Stimulated activated naive CD8-positive, alpha-beta T cell treated with anti-CD3 and anti-CD28 coated beads, Interleukin-15, Interleukin-2, amounts not matched to agents 100 ng/mL and 50 ng/mL, for 24 hours (primary cell): ENCODE measurements at regions not wholly inside any gene's neighbourhood (a gene's known extent, or its start where the extent isn't known, plus 50 kb on each side); places are given as distances from the start of the nearest gene placed in this dataset.
"Not testable (repeated sequence)": the region's sequence is repeated elsewhere in the genome, so short reads cannot be mapped to it uniquely, and the experiment has no call there.

Experiments
- H3K27ac Mint-ChIP-seq: one replicate; pipeline ENCODE4 v1.8.0; 2021; ENCODE audit warnings: mild to moderate bottlenecking, mixed read lengths
- H3K27me3 Mint-ChIP-seq: one replicate; pipeline ENCODE4 v1.8.0; 2021; ENCODE audit warnings: mixed read lengths
- H3K36me3 Mint-ChIP-seq: one replicate; pipeline ENCODE4 v1.8.0; 2021; ENCODE audit warnings: low read depth, mixed read lengths
- H3K4me1 Mint-ChIP-seq: one replicate; pipeline ENCODE4 v1.8.0; 2021; ENCODE audit warnings: low read depth, mixed read lengths
- H3K4me3 Mint-ChIP-seq: one replicate; pipeline ENCODE4 v1.8.0; 2021; ENCODE audit warnings: mild to moderate bottlenecking, mixed read lengths
- H3K9me3 Mint-ChIP-seq: one replicate; pipeline ENCODE4 v1.8.0; 2021; ENCODE audit warnings: mixed read lengths

- Mint-ChIP-seq H3K36me3 (no peaks in the 10 kb centered on the region), H3K27me3 (peaks cover 18% of the 10 kb centered on the region), H3K4me3 (no peak overlapping the region)
These were observed 447.8 kb downstream of the PTPRU start for GRCh38 chr1:29684141-29684540.

GRCh38 chr1:29683472-29683871, 447.1 kb downstream of the PTPRU start:
- Mint-ChIP-seq H3K36me3 (no peaks in the 10 kb centered on the region), H3K27ac (no peak overlapping the region), H3K4me1 (peaks cover 6% of the 10 kb centered on the region), H3K27me3 (peaks cover 18% of the 10 kb centered on the region), H3K4me3 (no peak overlapping the region), H3K9me3 (no peaks in the 10 kb centered on the region)

More at GRCh38 chr1:29684141-29684540, 447.8 kb downstream of the PTPRU start:
- no peaks in the 10 kb centered on the region for H3K9me3 Mint-ChIP-seq
- H3K27ac Mint-ChIP-seq = no peak overlapping the region
- H3K4me1 Mint-ChIP-seq = peaks cover 7% of the 10 kb centered on the region

- no peak overlapping the region for H3K4me3 Mint-ChIP-seq
- H3K4me1 Mint-ChIP-seq = no peaks in the 10 kb centered on the region
- H3K36me3 Mint-ChIP-seq = no peaks in the 10 kb centered on the region
- H3K27me3 Mint-ChIP-seq = peaks cover 13% of the 10 kb centered on the region
- H3K27ac Mint-ChIP-seq = no peak overlapping the region
- H3K9me3 Mint-ChIP-seq = no peaks in the 10 kb centered on the region
These were observed 446.6 kb downstream of the PTPRU start for GRCh38 chr1:29682919-29683295.

GRCh38 chr1:29682171-29682918, 446.0 kb downstream of the PTPRU start:
- Mint-ChIP-seq H3K4me1 (no peaks in the 10 kb centered on the region), H3K4me3 (no peak overlapping the region), H3K36me3 (no peaks in the 10 kb centered on the region), H3K27ac (no peak overlapping the region), H3K9me3 (no peaks in the 10 kb centered on the region), H3K27me3 (peaks cover 8% of the 10 kb centered on the region)

GRCh38 chr1:29681416-29681815, 445.1 kb downstream of the PTPRU start:
- H3K9me3 Mint-ChIP-seq, H3K27me3 Mint-ChIP-seq, H3K27ac Mint-ChIP-seq, H3K4me3 Mint-ChIP-seq, H3K36me3 Mint-ChIP-seq, H3K4me1 Mint-ChIP-seq: not testable (repeated sequence)

GRCh38 chr1:29679828-29680558, 443.7 kb downstream of the PTPRU start:
- no peaks in the 10 kb centered on the region for H3K36me3 Mint-ChIP-seq
- no peak overlapping the region for H3K4me3 Mint-ChIP-seq
- H3K27me3 Mint-ChIP-seq = no peaks in the 10 kb centered on the region
- no peak overlapping the region for H3K27ac Mint-ChIP-seq
- no peaks in the 10 kb centered on the region for H3K9me3 Mint-ChIP-seq
- no peaks in the 10 kb centered on the region for H3K4me1 Mint-ChIP-seq

- H3K9me3 Mint-ChIP-seq = no peaks in the 10 kb centered on the region
- no peak overlapping the region for H3K27ac Mint-ChIP-seq
- no peaks in the 10 kb centered on the region for H3K36me3 Mint-ChIP-seq
- no peaks in the 10 kb centered on the region for H3K4me1 Mint-ChIP-seq
- no peaks in the 10 kb centered on the region for H3K27me3 Mint-ChIP-seq
- no peak overlapping the region for H3K4me3 Mint-ChIP-seq
These were observed 443.0 kb downstream of the PTPRU start for GRCh38 chr1:29679316-29679715.

GRCh38 chr1:29677028-29678024, 441.0 kb downstream of the PTPRU start:
- H3K36me3 Mint-ChIP-seq = no peaks in the 10 kb centered on the region
- H3K27ac Mint-ChIP-seq = no peak overlapping the region
- H3K4me1 Mint-ChIP-seq = no peaks in the 10 kb centered on the region
- no peaks in the 10 kb centered on the region for H3K9me3 Mint-ChIP-seq
- no peak overlapping the region for H3K4me3 Mint-ChIP-seq
- no peaks in the 10 kb centered on the region for H3K27me3 Mint-ChIP-seq

- H3K4me3 Mint-ChIP-seq = no peak overlapping the region
- no peak overlapping the region for H3K27ac Mint-ChIP-seq
- H3K27me3 Mint-ChIP-seq = no peaks in the 10 kb centered on the region
- H3K9me3 Mint-ChIP-seq = no peaks in the 10 kb centered on the region
- no peaks in the 10 kb centered on the region for H3K4me1 Mint-ChIP-seq
- no peaks in the 10 kb centered on the region for H3K36me3 Mint-ChIP-seq
These were observed 440.2 kb downstream of the PTPRU start for GRCh38 chr1:29676496-29676895.

GRCh38 chr1:29675481-29676263, 439.4 kb downstream of the PTPRU start:
- no peak overlapping the region for H3K4me3 Mint-ChIP-seq

GRCh38 chr1:29674627-29675326, 438.5 kb downstream of the PTPRU start:
- Mint-ChIP-seq H3K9me3 (no peaks in the 10 kb centered on the region), H3K4me3 (no peak overlapping the region), H3K36me3 (no peaks in the 10 kb centered on the region), H3K27me3 (peaks cover 4% of the 10 kb centered on the region), H3K27ac (no peak overlapping the region), H3K4me1 (no peaks in the 10 kb centered on the region)

More at GRCh38 chr1:29675481-29676263, 439.4 kb downstream of the PTPRU start:
- Mint-ChIP-seq H3K27me3 (no peaks in the 10 kb centered on the region), H3K27ac (no peak overlapping the region), H3K36me3 (no peaks in the 10 kb centered on the region), H3K4me1 (no peaks in the 10 kb centered on the region), H3K9me3 (no peaks in the 10 kb centered on the region)

GRCh38 chr1:29673669-29674626, 437.6 kb downstream of the PTPRU start:
- no peaks in the 10 kb centered on the region for H3K9me3 Mint-ChIP-seq
- peaks cover 8% of the 10 kb centered on the region for H3K27me3 Mint-ChIP-seq

GRCh38 chr1:29673228-29673500, 436.8 kb downstream of the PTPRU start:
- Mint-ChIP-seq H3K27ac (no peak overlapping the region), H3K9me3 (no peaks in the 10 kb centered on the region), H3K4me1 (no peaks in the 10 kb centered on the region), H3K27me3 (peaks cover 8% of the 10 kb centered on the region), H3K36me3 (no peaks in the 10 kb centered on the region), H3K4me3 (no peak overlapping the region)

More at GRCh38 chr1:29673669-29674626, 437.6 kb downstream of the PTPRU start:
- Mint-ChIP-seq H3K4me3 (no peak overlapping the region), H3K27ac (no peak overlapping the region), H3K36me3 (no peaks in the 10 kb centered on the region), H3K4me1 (no peaks in the 10 kb centered on the region)
